HCT116 (cell line): ENCODE measurements at regions not wholly inside any gene's neighbourhood (a gene's known extent, or its start where the extent isn't known, plus 50 kb on each side); places are given as distances from the start of the nearest gene placed in this dataset.

ENCODE experiments used
- ATAC-seq: fragments of 200-7000 bp; cut with Tn5 transposase; 2 replicates; pipeline ENCODE4 v1.9.1; 2020; ENCODE audit warnings: mild to moderate bottlenecking, moderate library complexity
- BruUV-seq: library from RNA; stranded (reverse); fragments of 400-500 nt; replicated peaks from 2 replicates; lab custom pipeline; 2021; lab: Mats Ljungman, UMichigan
- CTCF ChIA-PET: fragments of 300-600 bp; sonication (Branson Sonifier 250); formaldehyde crosslinking; loops from one replicate; lab custom pipeline; 2021; ENCODE audit warnings: antibody characterized with exemption; lab: Charles Lee
- POLR2A ChIA-PET: fragments of 300-600, 350-600 bp; sonication (Branson Sonifier 250); formaldehyde crosslinking; loops from one replicate; lab custom pipeline; 2021; ENCODE audit warnings: antibody characterized with exemption; lab: Charles Lee
- RAD21 ChIA-PET, 2 experiments: fragments of 300-600 bp; sonication (Branson Sonifier 250); formaldehyde crosslinking; loops; one replicate each; lab custom pipeline; 2023; ENCODE audit warnings: low total read pairs in 2 of 2; ENCODE audit not compliant: uncharacterized antibody in 2 of 2, unreplicated experiment in 2 of 2, low non-redundant PET in 1 of 2; lab: Charles Lee
- DNase-seq: peaks from one replicate; pipeline ENCODE4 v3.0.0-alpha.2; 2010; ENCODE audit warnings: low read depth, low spot score
- H2AFZ ChIP-seq: fragments of 200-600 bp; shearing (Covaris generic), sonication (generic); 2 replicates; pipeline ENCODE4 v1.6.1; 2017; ENCODE audit warnings: low read depth, mixed run types, mixed read lengths, antibody characterized with exemption, low read length; ENCODE audit not compliant: poor library complexity, severe bottlenecking
- H3K27ac ChIP-seq: 2 replicates; pipeline ENCODE4 v1.5.1; 2012; ENCODE audit warnings: low read depth, low read length
- H3K27me3 ChIP-seq: fragments of 200-600 bp; sonication (generic); 2 replicates; pipeline ENCODE4 v1.6.1; 2016; ENCODE audit warnings: mixed run types, low read length, mixed read lengths; ENCODE audit not compliant: insufficient read depth
- H3K36me3 ChIP-seq, 2 experiments: fragments of 200-500 bp in 1 of 2; fragments of 200-600 bp in 1 of 2; sonication (Bioruptor generic) in 1 of 2; sonication (generic) in 1 of 2; 2 replicates each; pipeline versions ENCODE4 v1.5.1 to v1.6.1; 2014 to 2016; ENCODE audit warnings: low read length in 2 of 2, inconsistent platforms in 1 of 2, mixed read lengths in 1 of 2, mixed run types in 1 of 2; ENCODE audit not compliant: insufficient read depth in 2 of 2, control insufficient read depth in 1 of 2
- H3K4me1 ChIP-seq, 2 experiments: fragments of 200-600 bp in 1 of 2; sonication (generic) in 1 of 2; 2 replicates each; pipeline versions ENCODE4 v1.5.1 to v1.6.1; 2012 to 2017; ENCODE audit warnings: low read length in 2 of 2, inconsistent platforms in 1 of 2, mild to moderate bottlenecking in 1 of 2, mixed read lengths in 1 of 2, mixed run types in 1 of 2, moderate library complexity in 1 of 2; ENCODE audit not compliant: insufficient read depth in 2 of 2, control insufficient read depth in 1 of 2
- H3K4me2 ChIP-seq: fragments of 200-600 bp; sonication (generic); 2 replicates; pipeline ENCODE4 v1.6.1; 2017; ENCODE audit warnings: mixed run types, low read length, mixed read lengths
- H3K4me3 ChIP-seq, 2 experiments: fragments of 200-600 bp in 1 of 2; sonication (generic) in 1 of 2; replicated peaks in 1 of 2; 2 replicates each; pipeline ENCODE4 v1.5.1; 2011 to 2016; ENCODE audit warnings: low read length in 2 of 2, control low read depth in 1 of 2, low read depth in 1 of 2, mild to moderate bottlenecking in 1 of 2, mixed read lengths in 1 of 2, mixed run types in 1 of 2
- H3K79me2 ChIP-seq: fragments of 200-600 bp; sonication (generic); 2 replicates; pipeline ENCODE4 v1.6.1; 2017; ENCODE audit warnings: mild to moderate bottlenecking, mixed run types, low read length, moderate library complexity, mixed read lengths; ENCODE audit not compliant: insufficient read depth
- H3K9ac ChIP-seq: fragments of 200-600 bp; sonication (generic); 2 replicates; pipeline ENCODE4 v1.6.1; 2016; ENCODE audit warnings: low read length, mixed read lengths
- H3K9me2 ChIP-seq: fragments of 200-600 bp; sonication (generic), shearing (Covaris generic); 2 replicates; pipeline ENCODE4 v1.6.1; 2017; ENCODE audit warnings: mixed run types, mild to moderate bottlenecking, moderate library complexity; ENCODE audit not compliant: insufficient read depth
- H3K9me3 ChIP-seq, 2 experiments: fragments of 200-500 bp in 1 of 2; fragments of 200-600 bp in 1 of 2; sonication (Bioruptor generic) in 1 of 2; sonication (generic) in 1 of 2; 2 replicates each; pipeline ENCODE4 v1.6.1; 2014 to 2017; ENCODE audit warnings: low read length in 2 of 2, mixed read lengths in 2 of 2, inconsistent platforms in 1 of 2, low read depth in 1 of 2, mild to moderate bottlenecking in 1 of 2, mixed run types in 1 of 2, moderate library complexity in 1 of 2; ENCODE audit not compliant: control insufficient read depth in 1 of 2, insufficient read depth in 1 of 2
- H4K20me1 ChIP-seq: fragments of 200-600 bp; sonication (generic), shearing (Covaris generic); 2 replicates; pipeline ENCODE4 v1.6.1; 2017; ENCODE audit warnings: mixed run types, mild to moderate bottlenecking, moderate library complexity; ENCODE audit not compliant: insufficient read depth
- CBX3 ChIP-seq: IDR thresholded peaks from 2 replicates; pipeline ENCODE4 v1.6.1; 2012; ENCODE audit warnings: low read depth
- CEBPB ChIP-seq: IDR thresholded peaks from 2 replicates; pipeline ENCODE4 v1.6.1; 2012; ENCODE audit warnings: low read depth
- ELF1 ChIP-seq: IDR thresholded peaks from 2 replicates; pipeline ENCODE4 v1.6.1; 2012; ENCODE audit warnings: low read depth, borderline replicate concordance
- POLR2A ChIP-seq: IDR thresholded peaks from 2 replicates; pipeline ENCODE4 v1.7.0; 2011; ENCODE audit warnings: borderline replicate concordance; ENCODE audit not compliant: insufficient read depth, insufficient read length; ENCODE audit errors: extremely low read depth
- POLR2AphosphoS5 ChIP-seq: IDR thresholded peaks from 2 replicates; pipeline ENCODE4 v1.6.1; 2011; ENCODE audit warnings: mild to moderate bottlenecking, low read depth, low read length, moderate library complexity
- YY1 ChIP-seq: IDR thresholded peaks from 2 replicates; pipeline ENCODE4 v1.6.1; 2011; ENCODE audit warnings: low read length, low read depth, moderate library complexity, mild to moderate bottlenecking; ENCODE audit not compliant: insufficient replicate concordance; ENCODE audit errors: extremely low read depth
- ZFX ChIP-seq: fragments of 450-650 bp; IDR thresholded peaks from 2 replicates; pipeline ENCODE4 v1.6.1; 2017
- intact Hi-C: fragments of 100-400 bp; cut with micrococcal nuclease; formaldehyde crosslinking; loops from 2 replicates; pipeline ENCODE4 v1.10.0; 2022
- TF ChIP-seq, protein P1 (sequence below): IDR thresholded peaks from 2 replicates; pipeline ENCODE4 v1.6.1; 2012; ENCODE audit warnings: low read depth
- TF ChIP-seq, protein P2 (sequence below): IDR thresholded peaks from 2 replicates; pipeline ENCODE4 v1.6.1; 2012

DNA sequence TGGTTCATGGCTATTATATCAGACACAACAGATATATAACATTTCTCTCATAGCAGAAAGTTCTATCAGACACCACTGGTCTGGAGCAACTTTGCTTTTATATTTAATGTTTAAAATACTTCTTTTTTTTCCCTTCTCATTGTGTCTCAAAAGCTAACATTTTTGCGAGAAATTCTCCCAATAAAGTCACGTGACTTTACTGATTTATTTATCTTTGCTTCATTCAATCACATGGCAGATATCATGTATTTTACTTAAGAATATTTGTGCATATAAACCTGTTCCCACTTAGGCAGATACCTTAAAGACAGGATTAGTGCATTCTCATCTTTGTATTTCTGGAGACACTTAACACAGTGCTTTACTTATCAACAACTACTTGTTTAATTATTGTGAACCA, 1093.1 kb upstream of the LRRN3 start:
- DNase-seq (no peak), ATAC-seq (no peak)
- no TSS peak for BruUV-seq
- Histone ChIP-seq H3K27ac (no peak overlapping the region), H3K4me3 (no peak overlapping the region), H2AFZ (no peak overlapping the region), H3K4me1 (no peaks in the 10 kb centered on the region), H3K27me3 (no peaks in the 10 kb centered on the region), H4K20me1 (no peaks in the 10 kb centered on the region), H3K4me2 (no peak overlapping the region), H3K9me3 (no peaks in the 10 kb centered on the region), H3K9me2 (no peaks in the 10 kb centered on the region), H3K36me3 (no peaks in the 10 kb centered on the region), H3K9ac (no peak overlapping the region), H3K79me2 (no peaks in the 10 kb centered on the region)
- POLR2A ChIA-PET = no interaction called here
- intact Hi-C loops = no loop called here
- TF ChIP-seq, protein P1, sequence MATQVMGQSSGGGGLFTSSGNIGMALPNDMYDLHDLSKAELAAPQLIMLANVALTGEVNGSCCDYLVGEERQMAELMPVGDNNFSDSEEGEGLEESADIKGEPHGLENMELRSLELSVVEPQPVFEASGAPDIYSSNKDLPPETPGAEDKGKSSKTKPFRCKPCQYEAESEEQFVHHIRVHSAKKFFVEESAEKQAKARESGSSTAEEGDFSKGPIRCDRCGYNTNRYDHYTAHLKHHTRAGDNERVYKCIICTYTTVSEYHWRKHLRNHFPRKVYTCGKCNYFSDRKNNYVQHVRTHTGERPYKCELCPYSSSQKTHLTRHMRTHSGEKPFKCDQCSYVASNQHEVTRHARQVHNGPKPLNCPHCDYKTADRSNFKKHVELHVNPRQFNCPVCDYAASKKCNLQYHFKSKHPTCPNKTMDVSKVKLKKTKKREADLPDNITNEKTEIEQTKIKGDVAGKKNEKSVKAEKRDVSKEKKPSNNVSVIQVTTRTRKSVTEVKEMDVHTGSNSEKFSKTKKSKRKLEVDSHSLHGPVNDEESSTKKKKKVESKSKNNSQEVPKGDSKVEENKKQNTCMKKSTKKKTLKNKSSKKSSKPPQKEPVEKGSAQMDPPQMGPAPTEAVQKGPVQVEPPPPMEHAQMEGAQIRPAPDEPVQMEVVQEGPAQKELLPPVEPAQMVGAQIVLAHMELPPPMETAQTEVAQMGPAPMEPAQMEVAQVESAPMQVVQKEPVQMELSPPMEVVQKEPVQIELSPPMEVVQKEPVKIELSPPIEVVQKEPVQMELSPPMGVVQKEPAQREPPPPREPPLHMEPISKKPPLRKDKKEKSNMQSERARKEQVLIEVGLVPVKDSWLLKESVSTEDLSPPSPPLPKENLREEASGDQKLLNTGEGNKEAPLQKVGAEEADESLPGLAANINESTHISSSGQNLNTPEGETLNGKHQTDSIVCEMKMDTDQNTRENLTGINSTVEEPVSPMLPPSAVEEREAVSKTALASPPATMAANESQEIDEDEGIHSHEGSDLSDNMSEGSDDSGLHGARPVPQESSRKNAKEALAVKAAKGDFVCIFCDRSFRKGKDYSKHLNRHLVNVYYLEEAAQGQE = no peak
- TF ChIP-seq CBX3 (no peak), ZFX (no peak), ELF1 (no peak), YY1 (no peak), CEBPB (no peak), POLR2AphosphoS5 (no peak), POLR2A (no peak)
- TF ChIP-seq, protein P2, sequence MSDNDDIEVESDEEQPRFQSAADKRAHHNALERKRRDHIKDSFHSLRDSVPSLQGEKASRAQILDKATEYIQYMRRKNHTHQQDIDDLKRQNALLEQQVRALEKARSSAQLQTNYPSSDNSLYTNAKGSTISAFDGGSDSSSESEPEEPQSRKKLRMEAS = no peak
- CTCF ChIA-PET = no interaction called here
- RAD21 ChIA-PET = no interaction called here
